ENCODE measurements at regions not wholly inside any gene's neighbourhood (a gene's known extent, or its start where the extent isn't known, plus 50 kb on each side); places are given as distances from the start of the nearest gene placed in this dataset.

DNA sequence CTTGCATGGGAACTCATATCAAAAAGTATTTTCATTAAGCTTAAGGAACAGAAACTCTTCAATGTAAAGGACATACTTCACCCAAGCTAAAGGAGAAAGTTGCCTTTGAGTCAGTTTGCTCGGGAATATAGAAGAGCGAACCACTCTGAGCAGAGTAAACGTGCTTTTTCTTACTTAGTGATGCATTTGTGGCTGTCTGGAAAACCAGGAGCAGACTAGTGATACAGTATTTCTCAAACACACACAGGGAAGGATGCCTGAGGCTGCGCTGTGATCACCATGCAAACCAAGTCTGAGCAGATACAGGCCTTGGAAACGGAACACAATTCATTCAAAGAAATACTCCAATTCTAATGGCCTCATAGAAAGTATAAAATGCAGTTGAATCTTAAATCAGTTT lies 121.0 kb upstream of the CDIN1 start:
- H3K9me3 Mint-ChIP-seq (ENCODE audit: insufficient read depth), result peaks cover 3% of the 10 kb centered on the region
- Histone ChIP-seq H3K4me3 (ENCODE audit: control extremely low read depth in 1 of 5, extremely low read depth in 1 of 5, insufficient read depth in 1 of 5, low read depth in 2 of 5, low read length in 4 of 5) (no peak overlapping the region), H3K27me3 (replicated peaks in 1 of 4; ENCODE audit: control extremely low read depth in 1 of 4, control insufficient read depth in 3 of 4, insufficient read depth in 4 of 4, low read length in 3 of 4) (peaks cover 0 to 2% (median 0%) of the 10 kb centered on the region in 4 experiments), H3K9me3 (ENCODE audit: control extremely low read depth in 1 of 3, control insufficient read depth in 2 of 3, insufficient read depth in 1 of 3, low read length in 2 of 3) (peaks cover 0 to 1% (median 0%) of the 10 kb centered on the region in 3 donors), H4K20me1 (ENCODE audit: control insufficient read depth, insufficient read depth, low read length, poor library complexity, severe bottlenecking) (no peaks in the 10 kb centered on the region), H3K79me2 (ENCODE audit: control insufficient read depth, insufficient read depth, low read length) (no peaks in the 10 kb centered on the region), H2AFZ (ENCODE audit: insufficient read depth, low read depth, low read length, poor library complexity, severe bottlenecking) (no peak overlapping the region), H3K4me1 (ENCODE audit: control insufficient read depth in 2 of 2, insufficient read depth in 2 of 2, low read length in 2 of 2) (no peaks in the 10 kb centered on the region), H3K4me2 (replicated peaks; ENCODE audit: low read depth, low read length, poor library complexity, severe bottlenecking) (no peak overlapping the region), H3K9ac (ENCODE audit: low read length) (no peak overlapping the region), H3K36me3 (replicated peaks in 1 of 2; ENCODE audit: control extremely low read depth in 1 of 2, control insufficient read depth in 1 of 2, extremely low read depth in 1 of 2, insufficient read depth in 2 of 2, low read length in 1 of 2) (no peaks in the 10 kb centered on the region), H3K27ac (ENCODE audit: low read length in 2 of 2) (no peak overlapping the region)
- ChIA-PET CTCF (no interaction called here), POLR2A (no interaction called here)
- ATAC-seq (ENCODE audit: low read depth), result no peak
- intact Hi-C loops (cut with micrococcal nuclease), result no loop called here
- H3K27ac Mint-ChIP-seq, result no peak overlapping the region
- H3K4me3 Mint-ChIP-seq, result no peak overlapping the region
- DNase-seq, result no peak
- no peaks in the 10 kb centered on the region for H3K27me3 Mint-ChIP-seq
- no peaks in the 10 kb centered on the region for H3K4me1 Mint-ChIP-seq
- WGBS (ENCODE audit: insufficient coverage), result 33% methylated on average over 1 of the region's 5 CpGs
- TF ChIP-seq EZH2 (IDR thresholded peaks at IDR 0.05; ENCODE audit: borderline replicate concordance, insufficient read depth, low read depth, low read length, poor library complexity, severe bottlenecking), result no peak
- TF ChIP-seq, protein P1, sequence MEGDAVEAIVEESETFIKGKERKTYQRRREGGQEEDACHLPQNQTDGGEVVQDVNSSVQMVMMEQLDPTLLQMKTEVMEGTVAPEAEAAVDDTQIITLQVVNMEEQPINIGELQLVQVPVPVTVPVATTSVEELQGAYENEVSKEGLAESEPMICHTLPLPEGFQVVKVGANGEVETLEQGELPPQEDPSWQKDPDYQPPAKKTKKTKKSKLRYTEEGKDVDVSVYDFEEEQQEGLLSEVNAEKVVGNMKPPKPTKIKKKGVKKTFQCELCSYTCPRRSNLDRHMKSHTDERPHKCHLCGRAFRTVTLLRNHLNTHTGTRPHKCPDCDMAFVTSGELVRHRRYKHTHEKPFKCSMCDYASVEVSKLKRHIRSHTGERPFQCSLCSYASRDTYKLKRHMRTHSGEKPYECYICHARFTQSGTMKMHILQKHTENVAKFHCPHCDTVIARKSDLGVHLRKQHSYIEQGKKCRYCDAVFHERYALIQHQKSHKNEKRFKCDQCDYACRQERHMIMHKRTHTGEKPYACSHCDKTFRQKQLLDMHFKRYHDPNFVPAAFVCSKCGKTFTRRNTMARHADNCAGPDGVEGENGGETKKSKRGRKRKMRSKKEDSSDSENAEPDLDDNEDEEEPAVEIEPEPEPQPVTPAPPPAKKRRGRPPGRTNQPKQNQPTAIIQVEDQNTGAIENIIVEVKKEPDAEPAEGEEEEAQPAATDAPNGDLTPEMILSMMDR (IDR thresholded peaks at IDR 0.05), result no peak

DNA sequence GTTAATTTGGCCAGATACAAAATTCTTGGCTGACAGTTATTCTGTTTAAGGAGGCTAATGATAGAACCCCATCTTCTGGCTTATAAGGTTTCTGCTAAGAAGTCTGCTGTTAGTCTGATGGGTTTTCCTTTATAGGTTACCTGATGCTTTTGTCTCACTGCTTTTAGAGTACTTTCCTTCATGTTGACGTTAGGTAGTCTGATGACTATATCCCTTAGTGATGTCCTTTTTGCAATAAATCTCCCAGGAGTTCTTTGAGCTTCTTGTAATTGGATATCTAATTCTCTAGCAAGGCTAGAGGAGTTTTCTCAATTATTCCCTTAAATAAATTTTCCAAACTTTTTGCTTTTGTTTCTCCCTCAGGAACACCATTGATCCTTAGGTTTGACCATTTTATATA lies 114.1 kb upstream of the CDIN1 start:
- ATAC-seq (ENCODE audit: low read depth) (no peak), DNase-seq (no peak)
- WGBS (ENCODE audit: insufficient coverage), result no CpG with 5 or more reads among the region's 1 CpG

More for the DNA sequence above, 114.1 kb upstream of the CDIN1 start:
- H3K79me2 ChIP-seq (ENCODE audit: control insufficient read depth, insufficient read depth, low read length), result no peaks in the 10 kb centered on the region
- no peaks in the 10 kb centered on the region for H3K4me1 ChIP-seq (ENCODE audit: control insufficient read depth in 2 of 2, insufficient read depth in 2 of 2, low read length in 2 of 2)
- H2AFZ ChIP-seq (ENCODE audit: insufficient read depth, low read depth, low read length, poor library complexity, severe bottlenecking), result no peak overlapping the region
- no peak overlapping the region for H3K27ac ChIP-seq (ENCODE audit: low read length in 2 of 2)
- CTCF ChIA-PET, result no interaction called here
- H3K4me1 Mint-ChIP-seq, result no peaks in the 10 kb centered on the region
- H4K20me1 ChIP-seq (ENCODE audit: control insufficient read depth, insufficient read depth, low read length, poor library complexity, severe bottlenecking), result no peaks in the 10 kb centered on the region
- no peak overlapping the region for H3K4me3 ChIP-seq (ENCODE audit: control extremely low read depth in 1 of 5, extremely low read depth in 1 of 5, insufficient read depth in 1 of 5, low read depth in 2 of 5, low read length in 4 of 5)
- no peaks in the 10 kb centered on the region for H3K36me3 ChIP-seq (replicated peaks in 1 of 2; ENCODE audit: control extremely low read depth in 1 of 2, control insufficient read depth in 1 of 2, extremely low read depth in 1 of 2, insufficient read depth in 2 of 2, low read length in 1 of 2)
- H3K27me3 ChIP-seq (replicated peaks in 1 of 4; ENCODE audit: control extremely low read depth in 1 of 4, control insufficient read depth in 3 of 4, insufficient read depth in 4 of 4, low read length in 3 of 4), result peaks cover 0 to 1% (median 0%) of the 10 kb centered on the region in 4 experiments
- intact Hi-C loops (cut with micrococcal nuclease), result no loop called here
- TF ChIP-seq, protein P1 (IDR thresholded peaks at IDR 0.05), result no peak
- TF ChIP-seq EZH2 (IDR thresholded peaks at IDR 0.05; ENCODE audit: borderline replicate concordance, insufficient read depth, low read depth, low read length, poor library complexity, severe bottlenecking), result no peak
- no peak overlapping the region for H3K4me3 Mint-ChIP-seq
- no peak overlapping the region for H3K9ac ChIP-seq (ENCODE audit: low read length)
- POLR2A ChIA-PET, result no interaction called here
- H3K27me3 Mint-ChIP-seq, result peaks cover 4% of the 10 kb centered on the region
- no peak overlapping the region for H3K4me2 ChIP-seq (replicated peaks; ENCODE audit: low read depth, low read length, poor library complexity, severe bottlenecking)
- H3K9me3 ChIP-seq (ENCODE audit: control extremely low read depth in 1 of 3, control insufficient read depth in 2 of 3, insufficient read depth in 1 of 3, low read length in 2 of 3), result no peaks in the 10 kb centered on the region
- H3K27ac Mint-ChIP-seq, result no peak overlapping the region
- H3K9me3 Mint-ChIP-seq (ENCODE audit: insufficient read depth), result no peaks in the 10 kb centered on the region
